ENCODE measurements at regions not wholly inside any gene's neighbourhood (a gene's known extent, or its start where the extent isn't known, plus 50 kb on each side); places are given as distances from the start of the nearest gene placed in this dataset. TPM values are rescaled to one million over a fixed set of nuclear protein-coding genes. Genes with fewer than 3 reads are reported as not detected.

GRCh38 chr5:127235136-127235535, 55.5 kb upstream of the MEGF10 start:
- H3K4me3 ChIP-seq: no peak overlapping the region
- H3K9ac ChIP-seq: no peak overlapping the region
- H3K79me2 ChIP-seq (ENCODE audit: low read depth): no peaks in the 10 kb centered on the region
- no peak for DNase-seq (ENCODE audit: low spot score)
- no peaks in the 10 kb centered on the region for H3K36me3 ChIP-seq
- H4K20me1 ChIP-seq (ENCODE audit: low read depth): no peaks in the 10 kb centered on the region
- no peak overlapping the region for H2AFZ ChIP-seq (replicated peaks)
- no peak overlapping the region for H3K27ac ChIP-seq
- Mint-ChIP-seq H3K27me3 (ENCODE audit: insufficient read depth, low read depth) (peaks cover 2% of the 10 kb centered on the region), H3K4me1 (no peaks in the 10 kb centered on the region), H3K9me3 (no peaks in the 10 kb centered on the region), H3K36me3 (no peaks in the 10 kb centered on the region), H3K4me3 (no peak overlapping the region), H3K27ac (no peak overlapping the region)
- TF ChIP-seq EZH2phosphoT487 (IDR thresholded peaks at IDR 0.05): no peak
- TF ChIP-seq CTCF (IDR thresholded peaks at IDR 0.05): no peak
- TF ChIP-seq EZH2 (IDR thresholded peaks at IDR 0.05): no peak
- peaks cover 7% of the 10 kb centered on the region for H3K27me3 ChIP-seq
- no peaks in the 10 kb centered on the region for H3K4me1 ChIP-seq
- no peaks in the 10 kb centered on the region for H3F3A ChIP-seq (ENCODE audit: low read depth)
- no peak overlapping the region for H3K4me2 ChIP-seq
- no peaks in the 10 kb centered on the region for H3K9me3 ChIP-seq (ENCODE audit: low read depth)

- H3K4me3 ChIP-seq: no peak overlapping the region
- TF ChIP-seq CTCF (IDR thresholded peaks at IDR 0.05) (no peak), EZH2phosphoT487 (IDR thresholded peaks at IDR 0.05) (no peak), EZH2 (IDR thresholded peaks at IDR 0.05) (no peak)
- no peaks in the 10 kb centered on the region for H3K36me3 ChIP-seq
- no peak overlapping the region for H2AFZ ChIP-seq (replicated peaks)
- no peak overlapping the region for H3K9ac ChIP-seq
- no peaks in the 10 kb centered on the region for H3K27me3 ChIP-seq
- no peak overlapping the region for H3K4me2 ChIP-seq
- no peaks in the 10 kb centered on the region for H3K27me3 Mint-ChIP-seq (ENCODE audit: insufficient read depth, low read depth)
- H4K20me1 ChIP-seq (ENCODE audit: low read depth): no peaks in the 10 kb centered on the region
- H3K79me2 ChIP-seq (ENCODE audit: low read depth): no peaks in the 10 kb centered on the region
- no peak overlapping the region for H3K27ac ChIP-seq
- no peaks in the 10 kb centered on the region for H3K36me3 Mint-ChIP-seq
- DNase-seq (ENCODE audit: low spot score): no peak
- no peaks in the 10 kb centered on the region for H3K4me1 Mint-ChIP-seq
- H3K9me3 Mint-ChIP-seq: no peaks in the 10 kb centered on the region
- H3K4me1 ChIP-seq: no peaks in the 10 kb centered on the region
- H3K27ac Mint-ChIP-seq: no peak overlapping the region
- no peaks in the 10 kb centered on the region for H3K9me3 ChIP-seq (ENCODE audit: low read depth)
- no peaks in the 10 kb centered on the region for H3F3A ChIP-seq (ENCODE audit: low read depth)
- no peak overlapping the region for H3K4me3 Mint-ChIP-seq
These were observed 54.3 kb upstream of the MEGF10 start for GRCh38 chr5:127236254-127236653.

Small RNAs in the stretch of these regions (small RNA-seq; reads per million reads assigned to genes)
- gene AC011416.2 (not detected), gene MRPS5P3 (not detected)

Measured in neural progenitor cell (in vitro differentiated cells).